Ovary (tissue), 7 donors: ENCODE measurements at regions not wholly inside any gene's neighbourhood (a gene's known extent, or its start where the extent isn't known, plus 50 kb on each side); places are given as distances from the start of the nearest gene placed in this dataset.

Experiments used
- DNase-seq, 5 donors: peaks; one replicate each; pipeline ENCODE4 v3.0.0-alpha.2; 2019 to 2020
- H3K27ac ChIP-seq, 2 donors: fragments of 200-600 bp; one replicate each; pipeline versions ENCODE4 v1.5.1 to v1.8.0; 2019 to 2022
- H3K27me3 ChIP-seq: fragments of 200-600 bp; one replicate; pipeline ENCODE4 v1.8.0; 2022
- H3K36me3 ChIP-seq: fragments of 200-600 bp; sonication (generic); one replicate; pipeline ENCODE4 v1.5.1; 2019
- H3K4me1 ChIP-seq: one replicate; pipeline ENCODE4 v1.8.1; 2013; ENCODE audit warnings: mild to moderate bottlenecking, moderate library complexity; ENCODE audit not compliant: insufficient read depth
- H3K4me3 ChIP-seq: fragments of 200-600 bp; sonication (generic); one replicate; pipeline ENCODE4 v1.5.1; 2017
- H3K9me3 ChIP-seq, 2 donors: fragments of 200-600 bp in 1 of 2; sonication (generic) in 1 of 2; one replicate each; pipeline versions ENCODE4 v1.5.1 to v1.8.1; 2013 to 2019; ENCODE audit warnings: mild to moderate bottlenecking in 1 of 2, moderate library complexity in 1 of 2
- EP300 ChIP-seq: sonication (generic); formaldehyde crosslinking; IDR thresholded peaks from one replicate; pipeline ENCODE4 v1.6.1; 2017; ENCODE audit warnings: antibody characterized with exemption
- POLR2A ChIP-seq: fragments of 450-650 bp; IDR thresholded peaks from one replicate; pipeline ENCODE4 v1.6.1; 2017; ENCODE audit warnings: antibody characterized with exemption, mild to moderate bottlenecking, moderate library complexity
- WGBS, 3 donors: extraction: QIAGEN DNeasy Blood & Tissue Kit in 1 of 3; methylation state at CpG; one replicate each; pipeline versions ENCODE4 v1.1.5 to v1.1.7; 2013 to 2017; 5-methylcytosine and 5-hydroxymethylcytosine counted together
- intact Hi-C, 4 donors: fragments of 100-400 bp; cut with DNase I; formaldehyde crosslinking; loops; one replicate each; pipeline versions ENCODE4 v1.11.0 to v1.15.1; 2022 to 2023
- TF ChIP-seq, protein P1 (sequence below), 3 donors: fragments of 450-650 bp in 2 of 3; fragments of 200-600 bp in 1 of 3; IDR thresholded peaks; one replicate each; pipeline versions ENCODE4 v1.5.1 to v1.8.0; 2016 to 2022; ENCODE audit warnings: antibody characterized with exemption in 3 of 3, mild to moderate bottlenecking in 1 of 3
- donor health status: DM: no; HTN: no; CAD: no; lungs with moderate emphysema.
- donor health status: DM: no; HTN: no; CAD: no.
- donor health status: Bipolar disorder and iron deficiency.
- donor health status: DM: no; HTN: no; CAD: no.
- donor health status: DM: yes; HTN: yes; CAD: no.

- intact Hi-C loops, result no loop called here
Observed at GRCh38 chr5:6305853-6306252, 72.5 kb downstream of the MED10 start.

GRCh38 chr5:6302684-6303083 is 75.7 kb downstream of the MED10 start:
- no peaks in the 10 kb centered on the region for H3K36me3 ChIP-seq
- H3K27ac ChIP-seq, result no peak overlapping the region
- no peaks in the 10 kb centered on the region for H3K9me3 ChIP-seq
- no peaks in the 10 kb centered on the region for H3K27me3 ChIP-seq
- DNase-seq, result no peak
- WGBS, 3 donors, result 9 to 31% (median 20%) methylated on average over 5 of the region's 5 CpGs
- TF ChIP-seq POLR2A (no peak), EP300 (no peak)
- TF ChIP-seq, protein P1, sequence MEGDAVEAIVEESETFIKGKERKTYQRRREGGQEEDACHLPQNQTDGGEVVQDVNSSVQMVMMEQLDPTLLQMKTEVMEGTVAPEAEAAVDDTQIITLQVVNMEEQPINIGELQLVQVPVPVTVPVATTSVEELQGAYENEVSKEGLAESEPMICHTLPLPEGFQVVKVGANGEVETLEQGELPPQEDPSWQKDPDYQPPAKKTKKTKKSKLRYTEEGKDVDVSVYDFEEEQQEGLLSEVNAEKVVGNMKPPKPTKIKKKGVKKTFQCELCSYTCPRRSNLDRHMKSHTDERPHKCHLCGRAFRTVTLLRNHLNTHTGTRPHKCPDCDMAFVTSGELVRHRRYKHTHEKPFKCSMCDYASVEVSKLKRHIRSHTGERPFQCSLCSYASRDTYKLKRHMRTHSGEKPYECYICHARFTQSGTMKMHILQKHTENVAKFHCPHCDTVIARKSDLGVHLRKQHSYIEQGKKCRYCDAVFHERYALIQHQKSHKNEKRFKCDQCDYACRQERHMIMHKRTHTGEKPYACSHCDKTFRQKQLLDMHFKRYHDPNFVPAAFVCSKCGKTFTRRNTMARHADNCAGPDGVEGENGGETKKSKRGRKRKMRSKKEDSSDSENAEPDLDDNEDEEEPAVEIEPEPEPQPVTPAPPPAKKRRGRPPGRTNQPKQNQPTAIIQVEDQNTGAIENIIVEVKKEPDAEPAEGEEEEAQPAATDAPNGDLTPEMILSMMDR (IDR thresholded peaks at IDR 0.05), result no peak
- H3K4me1 ChIP-seq, result no peaks in the 10 kb centered on the region
- intact Hi-C loops, result no loop called here
- H3K4me3 ChIP-seq, result no peak overlapping the region

More at GRCh38 chr5:6305853-6306252, 72.5 kb downstream of the MED10 start:
- 53 to 61% (median 57%) methylated on average over 6 of the region's 6 CpGs for WGBS, 3 donors
- H3K27ac ChIP-seq, result no peak overlapping the region
- DNase-seq, result no peak
- no peak overlapping the region for H3K4me3 ChIP-seq
- no peak for TF ChIP-seq POLR2A
- TF ChIP-seq EP300, result no peak
- H3K36me3 ChIP-seq, result no peaks in the 10 kb centered on the region
- H3K9me3 ChIP-seq, result no peaks in the 10 kb centered on the region
- H3K27me3 ChIP-seq, result no peaks in the 10 kb centered on the region
- no peaks in the 10 kb centered on the region for H3K4me1 ChIP-seq

DNA sequence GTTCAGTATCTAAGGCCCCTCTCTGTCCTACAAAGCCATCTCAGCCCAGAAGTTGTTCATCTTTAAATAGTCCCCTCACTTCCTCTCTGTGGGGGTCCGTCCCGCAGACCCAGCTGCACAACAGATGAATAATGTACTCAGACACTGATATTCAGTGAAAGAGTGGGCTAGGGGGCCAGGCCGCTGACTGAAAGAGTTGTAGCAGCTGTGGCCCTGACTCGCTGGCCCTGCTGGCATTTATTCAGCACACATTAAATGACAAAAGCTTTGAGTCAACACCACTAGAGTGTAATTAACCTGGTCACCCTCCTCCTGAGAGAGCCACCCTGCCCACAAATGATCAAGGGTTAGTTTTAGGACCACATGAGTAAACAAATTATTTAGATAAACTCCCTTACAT is 76.3 kb downstream of the MED10 start:
- H3K27ac ChIP-seq, result no peak overlapping the region
- no peaks in the 10 kb centered on the region for H3K27me3 ChIP-seq
- no peaks in the 10 kb centered on the region for H3K9me3 ChIP-seq
- DNase-seq, result no peak
- TF ChIP-seq POLR2A, result no peak
- TF ChIP-seq, protein P1 (IDR thresholded peaks at IDR 0.05), result no peak
- no peak for TF ChIP-seq EP300
- H3K4me3 ChIP-seq, result no peak overlapping the region
- 21 to 40% (median 31%) methylated on average over 4 of the region's 4 CpGs for WGBS, 3 donors
- H3K36me3 ChIP-seq, result no peaks in the 10 kb centered on the region
- intact Hi-C loops, result no loop called here
- no peaks in the 10 kb centered on the region for H3K4me1 ChIP-seq

DNA sequence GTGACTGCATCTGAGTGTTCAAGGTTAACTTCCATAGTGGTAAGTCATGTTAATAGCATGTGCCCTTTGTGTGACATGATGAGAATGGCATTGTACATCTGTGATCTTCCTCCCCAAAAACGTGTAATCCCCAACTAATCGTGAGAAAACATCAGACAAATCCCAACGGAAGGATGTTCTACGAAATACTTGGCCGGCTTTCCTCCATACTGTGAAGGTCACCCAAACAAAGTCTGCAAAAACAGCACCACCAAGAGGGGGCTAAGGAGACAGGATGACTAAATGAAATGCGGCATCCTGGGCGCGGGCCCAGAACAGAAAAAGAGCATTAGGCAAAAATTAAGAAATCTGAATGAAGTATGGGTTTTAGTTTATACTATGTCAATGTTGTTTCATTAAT is 81.8 kb downstream of the MED10 start:
- H3K9me3 ChIP-seq, result no peaks in the 10 kb centered on the region
- H3K36me3 ChIP-seq, result no peaks in the 10 kb centered on the region
- 66 to 75% (median 71%) methylated on average over 8 of the region's 8 CpGs for WGBS, 3 donors
- intact Hi-C loops, result no loop called here
- no peaks in the 10 kb centered on the region for H3K27me3 ChIP-seq
- H3K4me3 ChIP-seq, result no peak overlapping the region
- TF ChIP-seq POLR2A (no peak), EP300 (no peak)
- TF ChIP-seq, protein P1 (IDR thresholded peaks at IDR 0.05), result no peak
- no peaks in the 10 kb centered on the region for H3K4me1 ChIP-seq
- DNase-seq, result no peak
- no peak overlapping the region for H3K27ac ChIP-seq

- WGBS, 3 donors, result 16 to 31% (median 19%) methylated on average over 3 of the region's 3 CpGs
- H3K27ac ChIP-seq, result no peak overlapping the region
- no peaks in the 10 kb centered on the region for H3K9me3 ChIP-seq
- no peak for DNase-seq
- H3K4me3 ChIP-seq, result no peak overlapping the region
- intact Hi-C loops, result no loop called here
- H3K36me3 ChIP-seq, result no peaks in the 10 kb centered on the region
- H3K4me1 ChIP-seq, result no peaks in the 10 kb centered on the region
- no peaks in the 10 kb centered on the region for H3K27me3 ChIP-seq
- TF ChIP-seq POLR2A (no peak), EP300 (no peak)
- TF ChIP-seq, protein P1 (IDR thresholded peaks at IDR 0.05), result no peak
Observed at GRCh38 chr5:6291961-6292360, 86.4 kb downstream of the MED10 start.
